ENCODE measurements at regions not wholly inside any gene's neighbourhood (a gene's known extent, or its start where the extent isn't known, plus 50 kb on each side); places are given as distances from the start of the nearest gene placed in this dataset.

DNA sequence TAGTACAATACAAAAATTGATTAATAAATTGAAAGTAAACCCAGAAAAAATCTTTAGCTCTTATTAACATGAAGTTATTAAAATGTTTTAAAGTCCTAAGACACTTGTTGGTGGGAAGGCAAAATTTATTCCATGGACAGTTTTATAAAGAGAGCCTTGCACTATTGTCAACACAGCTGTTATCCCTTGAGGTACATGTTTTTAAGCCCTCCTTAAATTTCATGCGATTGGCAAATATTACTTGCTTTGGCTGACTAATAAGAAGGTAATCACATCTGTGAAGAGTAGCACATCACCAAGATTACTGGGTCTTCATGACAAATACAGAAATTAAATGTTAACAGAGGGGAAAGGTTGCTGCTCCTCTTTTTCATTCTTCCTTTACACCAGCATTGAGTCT is 611.1 kb downstream of the BRINP3 start:
- H3K4me1 ChIP-seq (ENCODE audit: insufficient read depth, low read length) = no peaks in the 10 kb centered on the region
- no peak for DNase-seq (ENCODE audit: insufficient read length, low spot score, missing footprints)
- H2AFZ ChIP-seq (ENCODE audit: low read length) = no peak overlapping the region
- H3K4me2 ChIP-seq (ENCODE audit: insufficient read depth, low read length) = no peak overlapping the region
- H3K27me3 ChIP-seq (ENCODE audit: insufficient read depth, low read length) = no peaks in the 10 kb centered on the region
- H3K9me3 ChIP-seq (ENCODE audit: low read depth, low read length) = peaks cover 2% of the 10 kb centered on the region
- no peaks in the 10 kb centered on the region for H4K20me1 ChIP-seq (ENCODE audit: insufficient read depth, low read length)
- no peaks in the 10 kb centered on the region for H3K79me2 ChIP-seq (ENCODE audit: insufficient read depth, low read length)
- H3K4me3 ChIP-seq (ENCODE audit: insufficient read depth, low read length) = no peak overlapping the region
- H3K36me3 ChIP-seq (ENCODE audit: insufficient read depth, low read length) = no peaks in the 10 kb centered on the region
- H3K27ac ChIP-seq (ENCODE audit: low read depth, low read length) = no peak overlapping the region
- no peak for TF ChIP-seq CTCF (IDR thresholded peaks at IDR 0.05; ENCODE audit: extremely low read depth, low read depth, low read length)

- H3K36me3 ChIP-seq (ENCODE audit: insufficient read depth, low read length) = no peaks in the 10 kb centered on the region
- H3K79me2 ChIP-seq (ENCODE audit: insufficient read depth, low read length) = no peaks in the 10 kb centered on the region
- H3K27ac ChIP-seq (ENCODE audit: low read depth, low read length) = no peak overlapping the region
- H3K4me2 ChIP-seq (ENCODE audit: insufficient read depth, low read length) = no peak overlapping the region
- no peak overlapping the region for H3K4me3 ChIP-seq (ENCODE audit: insufficient read depth, low read length)
- H3K4me1 ChIP-seq (ENCODE audit: insufficient read depth, low read length) = no peaks in the 10 kb centered on the region
- H3K9me3 ChIP-seq (ENCODE audit: low read depth, low read length) = peaks cover 2% of the 10 kb centered on the region
- TF ChIP-seq CTCF (IDR thresholded peaks at IDR 0.05; ENCODE audit: extremely low read depth, low read depth, low read length) = no peak
- DNase-seq (ENCODE audit: insufficient read length, low spot score, missing footprints) = no peak
- no peaks in the 10 kb centered on the region for H4K20me1 ChIP-seq (ENCODE audit: insufficient read depth, low read length)
- H2AFZ ChIP-seq (ENCODE audit: low read length) = no peak overlapping the region
- H3K27me3 ChIP-seq (ENCODE audit: insufficient read depth, low read length) = no peaks in the 10 kb centered on the region
Measured at GRCh38 chr1:189868021-189868420, 609.6 kb downstream of the BRINP3 start.

GRCh38 chr1:189874715-189875435 is 602.8 kb downstream of the BRINP3 start:
- Histone ChIP-seq H3K9me3 (ENCODE audit: low read depth, low read length) (peaks cover 6% of the 10 kb centered on the region), H4K20me1 (ENCODE audit: insufficient read depth, low read length) (no peaks in the 10 kb centered on the region), H3K4me1 (ENCODE audit: insufficient read depth, low read length) (no peaks in the 10 kb centered on the region), H3K27ac (ENCODE audit: low read depth, low read length) (no peak overlapping the region), H3K27me3 (ENCODE audit: insufficient read depth, low read length) (no peaks in the 10 kb centered on the region), H3K79me2 (ENCODE audit: insufficient read depth, low read length) (no peaks in the 10 kb centered on the region), H3K36me3 (ENCODE audit: insufficient read depth, low read length) (no peaks in the 10 kb centered on the region), H2AFZ (ENCODE audit: low read length) (no peak overlapping the region), H3K4me2 (ENCODE audit: insufficient read depth, low read length) (no peak overlapping the region), H3K4me3 (ENCODE audit: insufficient read depth, low read length) (no peak overlapping the region)
- no peak for DNase-seq (ENCODE audit: insufficient read length, low spot score, missing footprints)
- no peak for TF ChIP-seq CTCF (IDR thresholded peaks at IDR 0.05; ENCODE audit: extremely low read depth, low read depth, low read length)

DNA sequence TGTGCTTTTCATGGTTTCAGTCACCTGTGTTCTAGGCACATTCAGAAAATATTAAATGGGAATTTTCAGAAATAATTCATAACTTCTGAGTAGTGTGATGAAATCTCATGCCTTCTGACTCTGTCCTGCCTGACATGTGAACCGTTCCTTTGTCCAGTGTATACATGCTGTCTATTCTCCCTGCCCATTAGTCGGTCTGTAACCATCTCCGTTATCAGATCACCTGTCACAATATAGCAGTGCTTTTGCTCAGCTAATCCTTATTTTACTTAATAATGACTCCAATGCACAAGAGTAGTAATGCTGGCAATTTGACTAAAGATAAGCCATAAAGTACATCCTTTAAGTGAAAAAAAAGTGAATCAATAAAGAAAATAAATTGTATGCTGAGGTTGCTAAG is 597.5 kb downstream of the BRINP3 start:
- Histone ChIP-seq H3K4me3 (ENCODE audit: insufficient read depth, low read length) (no peak overlapping the region), H3K27me3 (ENCODE audit: insufficient read depth, low read length) (no peaks in the 10 kb centered on the region), H2AFZ (ENCODE audit: low read length) (no peak overlapping the region), H3K27ac (ENCODE audit: low read depth, low read length) (no peak overlapping the region), H3K9me3 (ENCODE audit: low read depth, low read length) (peaks cover 5% of the 10 kb centered on the region), H4K20me1 (ENCODE audit: insufficient read depth, low read length) (no peaks in the 10 kb centered on the region), H3K4me1 (ENCODE audit: insufficient read depth, low read length) (no peaks in the 10 kb centered on the region), H3K36me3 (ENCODE audit: insufficient read depth, low read length) (no peaks in the 10 kb centered on the region), H3K4me2 (ENCODE audit: insufficient read depth, low read length) (no peak overlapping the region), H3K79me2 (ENCODE audit: insufficient read depth, low read length) (no peaks in the 10 kb centered on the region)
- no peak for TF ChIP-seq CTCF (IDR thresholded peaks at IDR 0.05; ENCODE audit: extremely low read depth, low read depth, low read length)
- DNase-seq (ENCODE audit: insufficient read length, low spot score, missing footprints) = no peak
